ENCODE measurements at regions not wholly inside any gene's neighbourhood (a gene's known extent, or its start where the extent isn't known, plus 50 kb on each side); places are given as distances from the start of the nearest gene placed in this dataset.

DNA sequence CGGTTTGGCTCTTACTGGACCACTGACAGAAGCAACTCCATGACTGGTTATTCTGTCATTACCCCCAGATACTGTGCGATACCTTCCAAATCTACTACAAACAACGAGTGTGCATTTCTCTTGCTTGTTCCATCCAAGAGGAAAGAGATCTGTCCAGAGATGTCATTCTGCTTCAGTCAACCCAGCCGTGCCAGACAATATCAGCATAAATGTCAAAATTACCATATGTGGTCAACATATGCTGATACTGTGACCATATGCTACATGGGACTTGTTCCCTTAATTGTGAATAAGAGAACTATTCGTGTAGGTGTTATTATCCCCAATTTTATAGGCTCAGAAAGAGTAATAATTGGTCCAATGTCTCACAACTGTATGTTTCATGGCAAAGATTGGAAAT, 143.2 kb upstream of the PRSS1 start:
- intact Hi-C loops (cut with DNase I; ENCODE audit: low total_unique reads), result no loop called here
- Histone ChIP-seq H3K4me1 (no peaks in the 10 kb centered on the region), H3K9me3 (no peaks in the 10 kb centered on the region), H3K27me3 (no peaks in the 10 kb centered on the region), H3K4me3 (no peak overlapping the region), H3K36me3 (ENCODE audit: low read depth, missing control alignments) (no peaks in the 10 kb centered on the region), H3K27ac (no peak overlapping the region)
- DNase-seq, result no peak
- WGBS, 2 donors, result 81 to 92% methylated on average over 5 of the region's 5 CpGs
- TF ChIP-seq, protein P1, sequence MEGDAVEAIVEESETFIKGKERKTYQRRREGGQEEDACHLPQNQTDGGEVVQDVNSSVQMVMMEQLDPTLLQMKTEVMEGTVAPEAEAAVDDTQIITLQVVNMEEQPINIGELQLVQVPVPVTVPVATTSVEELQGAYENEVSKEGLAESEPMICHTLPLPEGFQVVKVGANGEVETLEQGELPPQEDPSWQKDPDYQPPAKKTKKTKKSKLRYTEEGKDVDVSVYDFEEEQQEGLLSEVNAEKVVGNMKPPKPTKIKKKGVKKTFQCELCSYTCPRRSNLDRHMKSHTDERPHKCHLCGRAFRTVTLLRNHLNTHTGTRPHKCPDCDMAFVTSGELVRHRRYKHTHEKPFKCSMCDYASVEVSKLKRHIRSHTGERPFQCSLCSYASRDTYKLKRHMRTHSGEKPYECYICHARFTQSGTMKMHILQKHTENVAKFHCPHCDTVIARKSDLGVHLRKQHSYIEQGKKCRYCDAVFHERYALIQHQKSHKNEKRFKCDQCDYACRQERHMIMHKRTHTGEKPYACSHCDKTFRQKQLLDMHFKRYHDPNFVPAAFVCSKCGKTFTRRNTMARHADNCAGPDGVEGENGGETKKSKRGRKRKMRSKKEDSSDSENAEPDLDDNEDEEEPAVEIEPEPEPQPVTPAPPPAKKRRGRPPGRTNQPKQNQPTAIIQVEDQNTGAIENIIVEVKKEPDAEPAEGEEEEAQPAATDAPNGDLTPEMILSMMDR (IDR thresholded peaks at IDR 0.05), result no peak
- TF ChIP-seq POLR2A (IDR thresholded peaks at IDR 0.05), result no peak

DNA sequence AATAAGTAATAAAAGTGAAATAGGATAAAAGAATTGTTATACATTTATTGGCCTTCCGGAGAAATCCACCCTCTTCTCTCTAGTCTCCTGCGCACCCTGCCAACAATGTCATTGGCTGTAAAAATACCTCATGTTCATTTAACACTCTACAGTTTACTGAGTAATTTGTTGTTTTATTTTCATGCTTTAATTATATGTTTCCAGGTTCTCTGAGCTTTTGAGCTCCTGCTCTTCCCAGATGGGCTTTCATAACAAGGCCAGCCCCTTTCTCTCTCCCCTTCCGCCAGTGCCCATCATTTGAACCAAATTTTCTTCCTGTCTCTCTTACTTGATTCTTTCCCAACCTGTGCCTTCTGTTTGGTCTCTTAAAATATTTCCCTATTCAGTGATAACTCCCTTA, 144.6 kb upstream of the PRSS1 start:
- TF ChIP-seq POLR2A (IDR thresholded peaks at IDR 0.05), result no peak
- TF ChIP-seq, protein P1 (IDR thresholded peaks at IDR 0.05), result no peak
- no peak overlapping the region for H3K4me3 ChIP-seq
- H3K9me3 ChIP-seq, result no peaks in the 10 kb centered on the region
- DNase-seq, result no peak
- H3K27me3 ChIP-seq, result no peaks in the 10 kb centered on the region
- H3K36me3 ChIP-seq (ENCODE audit: low read depth, missing control alignments), result no peaks in the 10 kb centered on the region
- no peaks in the 10 kb centered on the region for H3K4me1 ChIP-seq
- H3K27ac ChIP-seq, result no peak overlapping the region
- intact Hi-C loops (cut with DNase I; ENCODE audit: low total_unique reads), result no loop called here
- WGBS, 2 donors, result 87 to 90% methylated on average over 3 of the region's 3 CpGs

DNA sequence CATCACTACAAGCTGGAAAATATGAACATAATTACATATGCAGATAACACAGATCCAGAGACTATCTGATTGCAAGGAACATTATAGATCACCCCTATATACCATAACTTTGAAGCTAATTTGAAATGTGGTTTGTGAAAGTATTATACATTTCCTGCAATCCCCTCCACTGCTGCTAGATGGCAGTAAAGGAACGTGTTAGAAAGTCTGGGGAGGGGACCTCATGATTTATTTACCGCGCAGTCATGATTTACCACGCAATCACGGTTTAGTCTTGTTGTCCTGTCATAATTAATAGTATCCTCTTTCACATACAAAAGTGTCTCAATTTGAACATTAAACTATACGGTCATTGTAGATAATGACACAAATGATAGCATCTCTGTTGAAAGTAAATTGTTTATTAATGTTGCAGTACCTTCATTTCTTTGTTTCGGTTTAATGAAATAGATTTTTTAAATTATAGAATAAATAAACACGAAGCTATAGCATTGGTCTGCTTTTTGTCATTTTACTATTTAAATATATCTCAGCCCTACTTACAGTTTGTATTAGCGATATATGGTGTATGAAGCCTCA, 145.3 kb upstream of the PRSS1 start:
- no peaks in the 10 kb centered on the region for H3K4me1 ChIP-seq
- WGBS, 2 donors, result 15 to 22% methylated on average over 9 of the region's 9 CpGs
- no peaks in the 10 kb centered on the region for H3K27me3 ChIP-seq
- intact Hi-C loops (cut with DNase I; ENCODE audit: low total_unique reads), result no loop called here
- TF ChIP-seq POLR2A (IDR thresholded peaks at IDR 0.05), result no peak
- TF ChIP-seq, protein P1 (IDR thresholded peaks at IDR 0.05), result peak; percentile 29 to 73 (median 64)
- DNase-seq, result peak; percentile 68
- no peak overlapping the region for H3K4me3 ChIP-seq
- no peaks in the 10 kb centered on the region for H3K36me3 ChIP-seq (ENCODE audit: low read depth, missing control alignments)
- no peaks in the 10 kb centered on the region for H3K9me3 ChIP-seq
- no peak overlapping the region for H3K27ac ChIP-seq

DNA sequence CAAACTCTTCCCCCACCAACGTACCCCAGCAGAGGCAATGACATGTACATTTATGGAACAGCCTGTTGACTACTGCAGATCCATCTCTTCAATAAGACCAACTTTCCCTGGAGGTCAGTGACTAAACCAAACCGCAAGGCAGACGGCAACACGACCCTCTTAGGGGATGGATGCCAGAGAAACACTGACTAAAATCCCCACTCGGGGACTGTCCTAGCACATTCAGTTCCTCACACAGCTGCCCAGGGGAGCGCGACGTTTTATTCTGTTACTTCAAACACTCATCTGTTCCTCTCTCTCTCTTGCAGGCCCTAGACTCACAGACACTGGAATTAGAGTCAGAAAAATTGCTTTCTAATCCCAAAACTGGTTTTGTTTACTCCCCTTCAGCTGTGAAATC, 146.5 kb upstream of the PRSS1 start:
- TF ChIP-seq POLR2A (IDR thresholded peaks at IDR 0.05), result no peak
- TF ChIP-seq, protein P1 (IDR thresholded peaks at IDR 0.05), result no peak
- no peaks in the 10 kb centered on the region for H3K4me1 ChIP-seq
- H3K36me3 ChIP-seq (ENCODE audit: low read depth, missing control alignments), result no peaks in the 10 kb centered on the region
- no peaks in the 10 kb centered on the region for H3K27me3 ChIP-seq
- intact Hi-C loops (cut with DNase I; ENCODE audit: low total_unique reads), result no loop called here
- no peaks in the 10 kb centered on the region for H3K9me3 ChIP-seq
- DNase-seq, result peak; percentile 33
- peak overlapping the region in 1 of 2 donors; percentile 23 for H3K27ac ChIP-seq
- 30 to 40% methylated on average over 8 of the region's 8 CpGs for WGBS, 2 donors
- H3K4me3 ChIP-seq, result no peak overlapping the region

GRCh38 chr7:142602183-142602582, 147.1 kb upstream of the PRSS1 start:
- Histone ChIP-seq H3K4me3 (no peak overlapping the region), H3K4me1 (no peaks in the 10 kb centered on the region), H3K36me3 (ENCODE audit: low read depth, missing control alignments) (no peaks in the 10 kb centered on the region), H3K9me3 (no peaks in the 10 kb centered on the region), H3K27ac (peak overlapping the region in 1 of 2 donors; percentile 23), H3K27me3 (no peaks in the 10 kb centered on the region)
- 82% methylated on average over 9 of the region's 9 CpGs for WGBS, 2 donors
- TF ChIP-seq POLR2A (IDR thresholded peaks at IDR 0.05), result no peak
- TF ChIP-seq, protein P1 (IDR thresholded peaks at IDR 0.05), result no peak
- DNase-seq, result no peak
- intact Hi-C loops (cut with DNase I; ENCODE audit: low total_unique reads), result no loop called here

Measured in testis (tissue), 2 donors.